ENCODE measurements at regions not wholly inside any gene's neighbourhood (a gene's known extent, or its start where the extent isn't known, plus 50 kb on each side); places are given as distances from the start of the nearest gene placed in this dataset.
"Not testable (repeated sequence)": the region's sequence is repeated elsewhere in the genome, so short reads cannot be mapped to it uniquely, and the experiment has no call there.

- Mint-ChIP-seq H3K27me3 (peaks cover 7% of the 10 kb centered on the region), H3K4me1 (no peaks in the 10 kb centered on the region), H3K27ac (no peak overlapping the region), H3K36me3 (ENCODE audit: low read depth) (no peaks in the 10 kb centered on the region), H3K4me3 (no peak overlapping the region), H3K9me3 (no peaks in the 10 kb centered on the region)
- ATAC-seq (no peak), DNase-seq (no peak)
Observed at GRCh38 chr11:134843735-134844134, 431.7 kb upstream of the B3GAT1 start.

GRCh38 chr11:134843020-134843419 lies 431.0 kb upstream of the B3GAT1 start:
- no peaks in the 10 kb centered on the region for H3K4me1 Mint-ChIP-seq
- no peaks in the 10 kb centered on the region for H3K36me3 Mint-ChIP-seq (ENCODE audit: low read depth)
- DNase-seq (no peak), ATAC-seq (no peak)
- no peak overlapping the region for H3K27ac Mint-ChIP-seq
- H3K4me3 Mint-ChIP-seq: no peak overlapping the region
- no peaks in the 10 kb centered on the region for H3K9me3 Mint-ChIP-seq
- peaks cover 7% of the 10 kb centered on the region for H3K27me3 Mint-ChIP-seq

- H3K9me3 Mint-ChIP-seq: no peaks in the 10 kb centered on the region
- peaks cover 7% of the 10 kb centered on the region for H3K27me3 Mint-ChIP-seq
- ATAC-seq: no peak
- H3K4me1 Mint-ChIP-seq: no peaks in the 10 kb centered on the region
- H3K4me3 Mint-ChIP-seq: no peak overlapping the region
- H3K27ac Mint-ChIP-seq: no peak overlapping the region
- DNase-seq: no peak
- H3K36me3 Mint-ChIP-seq (ENCODE audit: low read depth): no peaks in the 10 kb centered on the region
Observed at GRCh38 chr11:134841972-134842371, 429.9 kb upstream of the B3GAT1 start.

GRCh38 chr11:134841411-134841810 lies 429.4 kb upstream of the B3GAT1 start:
- Mint-ChIP-seq H3K9me3 (no peaks in the 10 kb centered on the region), H3K27me3 (peaks cover 7% of the 10 kb centered on the region)
- ATAC-seq: no peak

GRCh38 chr11:134840945-134841344 lies 428.9 kb upstream of the B3GAT1 start:
- H3K4me1 Mint-ChIP-seq: no peaks in the 10 kb centered on the region
- no peak overlapping the region for H3K27ac Mint-ChIP-seq
- H3K9me3 Mint-ChIP-seq: no peaks in the 10 kb centered on the region
- ATAC-seq: no peak
- peaks cover 7% of the 10 kb centered on the region for H3K27me3 Mint-ChIP-seq
- DNase-seq: no peak
- H3K36me3 Mint-ChIP-seq (ENCODE audit: low read depth): no peaks in the 10 kb centered on the region
- no peak overlapping the region for H3K4me3 Mint-ChIP-seq

More at GRCh38 chr11:134841411-134841810, 429.4 kb upstream of the B3GAT1 start:
- H3K4me1 Mint-ChIP-seq: no peaks in the 10 kb centered on the region
- no peaks in the 10 kb centered on the region for H3K36me3 Mint-ChIP-seq (ENCODE audit: low read depth)
- no peak overlapping the region for H3K27ac Mint-ChIP-seq
- DNase-seq: no peak
- no peak overlapping the region for H3K4me3 Mint-ChIP-seq

- not testable (repeated sequence) for H3K27ac Mint-ChIP-seq; H3K27me3 Mint-ChIP-seq; H3K9me3 Mint-ChIP-seq; H3K4me1 Mint-ChIP-seq; H3K4me3 Mint-ChIP-seq; H3K36me3 Mint-ChIP-seq (ENCODE audit: low read depth); DNase-seq; ATAC-seq
Observed at GRCh38 chr11:134840165-134840564, 428.1 kb upstream of the B3GAT1 start.

- no peak for ATAC-seq
- Mint-ChIP-seq H3K4me1 (no peaks in the 10 kb centered on the region), H3K4me3 (no peak overlapping the region), H3K36me3 (ENCODE audit: low read depth) (no peaks in the 10 kb centered on the region), H3K27me3 (peaks cover 10% of the 10 kb centered on the region), H3K9me3 (peaks cover 6% of the 10 kb centered on the region), H3K27ac (no peak overlapping the region)
- DNase-seq: no peak
Observed at GRCh38 chr11:134838708-134839107, 426.7 kb upstream of the B3GAT1 start.

GRCh38 chr11:134837887-134838232 lies 425.8 kb upstream of the B3GAT1 start:
- H3K27ac Mint-ChIP-seq: no peak overlapping the region
- H3K4me1 Mint-ChIP-seq: no peaks in the 10 kb centered on the region
- peaks cover 10% of the 10 kb centered on the region for H3K27me3 Mint-ChIP-seq
- DNase-seq (no peak), ATAC-seq (peak; percentile 20)
- H3K36me3 Mint-ChIP-seq (ENCODE audit: low read depth): no peaks in the 10 kb centered on the region
- H3K9me3 Mint-ChIP-seq: peaks cover 7% of the 10 kb centered on the region
- H3K4me3 Mint-ChIP-seq: no peak overlapping the region

GRCh38 chr11:134837166-134837886 lies 425.3 kb upstream of the B3GAT1 start:
- Mint-ChIP-seq H3K4me1 (no peaks in the 10 kb centered on the region), H3K4me3 (no peak overlapping the region), H3K27me3 (peaks cover 10% of the 10 kb centered on the region), H3K27ac (no peak overlapping the region), H3K9me3 (peaks cover 11% of the 10 kb centered on the region), H3K36me3 (ENCODE audit: low read depth) (no peaks in the 10 kb centered on the region)
- ATAC-seq (no peak), DNase-seq (no peak)

GRCh38 chr11:134836561-134836960 lies 424.5 kb upstream of the B3GAT1 start:
- H3K36me3 Mint-ChIP-seq (ENCODE audit: low read depth): no peaks in the 10 kb centered on the region
- H3K27ac Mint-ChIP-seq: no peak overlapping the region
- peaks cover 6% of the 10 kb centered on the region for H3K27me3 Mint-ChIP-seq
- H3K4me3 Mint-ChIP-seq: no peak overlapping the region
- DNase-seq (no peak), ATAC-seq (no peak)
- H3K9me3 Mint-ChIP-seq: peaks cover 11% of the 10 kb centered on the region
- H3K4me1 Mint-ChIP-seq: no peaks in the 10 kb centered on the region

- no peaks in the 10 kb centered on the region for H3K4me1 Mint-ChIP-seq
- H3K27me3 Mint-ChIP-seq: peaks cover 8% of the 10 kb centered on the region
- no peak for ATAC-seq
- peaks cover 11% of the 10 kb centered on the region for H3K9me3 Mint-ChIP-seq
- no peak overlapping the region for H3K4me3 Mint-ChIP-seq
- H3K36me3 Mint-ChIP-seq (ENCODE audit: low read depth): no peaks in the 10 kb centered on the region
- no peak for DNase-seq
- H3K27ac Mint-ChIP-seq: no peak overlapping the region
Observed at GRCh38 chr11:134835561-134835960, 423.5 kb upstream of the B3GAT1 start.

- DNase-seq (no peak), ATAC-seq (no peak)
- H3K9me3 Mint-ChIP-seq: peaks cover 13% of the 10 kb centered on the region
- no peaks in the 10 kb centered on the region for H3K36me3 Mint-ChIP-seq (ENCODE audit: low read depth)
- no peaks in the 10 kb centered on the region for H3K4me1 Mint-ChIP-seq
- no peak overlapping the region for H3K4me3 Mint-ChIP-seq
- no peak overlapping the region for H3K27ac Mint-ChIP-seq
- peaks cover 15% of the 10 kb centered on the region for H3K27me3 Mint-ChIP-seq
Observed at GRCh38 chr11:134830312-134830711, 418.3 kb upstream of the B3GAT1 start.

- Mint-ChIP-seq H3K4me1 (no peaks in the 10 kb centered on the region), H3K36me3 (ENCODE audit: low read depth) (no peaks in the 10 kb centered on the region), H3K9me3 (peaks cover 3% of the 10 kb centered on the region), H3K27ac (no peak overlapping the region), H3K27me3 (peaks cover 3% of the 10 kb centered on the region), H3K4me3 (no peak overlapping the region)
- ATAC-seq: no peak
- no peak for DNase-seq
Observed at GRCh38 chr11:134823970-134824369, 411.9 kb upstream of the B3GAT1 start.

- no peak overlapping the region for H3K4me3 Mint-ChIP-seq
- no peaks in the 10 kb centered on the region for H3K9me3 Mint-ChIP-seq
- H3K4me1 Mint-ChIP-seq: no peaks in the 10 kb centered on the region
- H3K36me3 Mint-ChIP-seq (ENCODE audit: low read depth): no peaks in the 10 kb centered on the region
- H3K27ac Mint-ChIP-seq: no peak overlapping the region
- H3K27me3 Mint-ChIP-seq: peaks cover 10% of the 10 kb centered on the region
- ATAC-seq: no peak
- no peak for DNase-seq
Observed at GRCh38 chr11:134822897-134823296, 410.9 kb upstream of the B3GAT1 start.

GRCh38 chr11:134821422-134821821 lies 409.4 kb upstream of the B3GAT1 start:
- Mint-ChIP-seq H3K9me3 (no peaks in the 10 kb centered on the region), H3K27ac (no peak overlapping the region), H3K4me3 (no peak overlapping the region), H3K4me1 (no peaks in the 10 kb centered on the region), H3K27me3 (peaks cover 15% of the 10 kb centered on the region), H3K36me3 (ENCODE audit: low read depth) (no peaks in the 10 kb centered on the region)
- no peak for ATAC-seq
- DNase-seq: no peak

GRCh38 chr11:134819041-134819440 lies 407.0 kb upstream of the B3GAT1 start:
- Mint-ChIP-seq H3K27ac (no peak overlapping the region), H3K4me3 (no peak overlapping the region), H3K4me1 (no peaks in the 10 kb centered on the region), H3K36me3 (ENCODE audit: low read depth) (no peaks in the 10 kb centered on the region), H3K27me3 (peaks cover 22% of the 10 kb centered on the region), H3K9me3 (no peaks in the 10 kb centered on the region)
- DNase-seq (no peak), ATAC-seq (no peak)

All from activated naive CD8-positive, alpha-beta T cell treated with anti-CD3 and anti-CD28 coated beads, Interleukin-2, amount 50 U/mL, for 24 hours (primary cell).